SU-DHL-6 (cell line): ENCODE measurements at regions not wholly inside any gene's neighbourhood (a gene's known extent, or its start where the extent isn't known, plus 50 kb on each side); places are given as distances from the start of the nearest gene placed in this dataset.
"Not testable (repeated sequence)": the region's sequence is repeated elsewhere in the genome, so short reads cannot be mapped to it uniquely, and the experiment has no call there.

Experiments
- CTCF ChIP-seq: fragments of 200-600 bp; sonication (generic); IDR thresholded peaks from one replicate; pipeline ENCODE4 v1.5.1; 2017; ENCODE audit warnings: antibody characterized with exemption, mild to moderate bottlenecking, low read length, moderate library complexity; ENCODE audit not compliant: insufficient read depth, poor library complexity, severe bottlenecking
- EZH2phosphoT487 ChIP-seq: fragments of 200-600 bp; sonication (generic), shearing (Covaris generic); conservative IDR thresholded peaks from 2 replicates; pipeline ENCODE4 v1.6.1; 2018; ENCODE audit warnings: mild to moderate bottlenecking, antibody characterized with exemption, low read length, moderate library complexity, mixed read lengths

- not testable (repeated sequence) for TF ChIP-seq CTCF, EZH2phosphoT487
Measured at GRCh38 chr1:234800563-234800962, 190.6 kb upstream of the IRF2BP2 start.
